Esophagus squamous epithelium (tissue), 5 donors: ENCODE measurements at regions not wholly inside any gene's neighbourhood (a gene's known extent, or its start where the extent isn't known, plus 50 kb on each side); places are given as distances from the start of the nearest gene placed in this dataset.

Experiments used
- DNase-seq: peaks from one replicate; lab custom pipeline; 2025; lab: John Stamatoyannopoulos, UW
- H3K27ac ChIP-seq, 4 donors: fragments of 200-600 bp; sonication (generic); one replicate each; pipeline ENCODE4 v1.5.1; 2016 to 2019; ENCODE audit warnings: mild to moderate bottlenecking in 1 of 4
- H3K27me3 ChIP-seq, 4 donors: fragments of 200-600 bp; sonication (generic); 1 replicate in 3 of 4; 2 replicates in 1 of 4; pipeline versions ENCODE4 v1.5.1 to v1.6.0; 2017 to 2021; ENCODE audit warnings: antibody characterized with exemption in 1 of 4
- H3K36me3 ChIP-seq, 3 donors: fragments of 200-600 bp; sonication (generic); one replicate each; pipeline ENCODE4 v1.5.1; 2016 to 2019
- H3K4me1 ChIP-seq, 3 donors: fragments of 200-600 bp; sonication (generic); one replicate each; pipeline ENCODE4 v1.5.1; 2017 to 2019
- H3K4me3 ChIP-seq, 4 donors: fragments of 200-600 bp; sonication (generic); 1 replicate in 3 of 4; 2 replicates in 1 of 4; pipeline ENCODE4 v1.5.1; 2016 to 2019; ENCODE audit warnings: mild to moderate bottlenecking in 2 of 4, moderate library complexity in 1 of 4
- H3K9me3 ChIP-seq, 3 donors: fragments of 200-600 bp; sonication (generic); one replicate each; pipeline ENCODE4 v1.5.1; 2016 to 2019
- POLR2A ChIP-seq, 4 donors: fragments of 450-650 bp; IDR thresholded peaks; one replicate each; pipeline ENCODE4 v1.6.1; 2017; ENCODE audit warnings: antibody characterized with exemption in 4 of 4, mild to moderate bottlenecking in 4 of 4, moderate library complexity in 3 of 4
- WGBS, 2 donors: methylation state at CpG; one replicate each; pipeline ENCODE4 v1.1.5; 2018; 5-methylcytosine and 5-hydroxymethylcytosine counted together
- intact Hi-C: fragments of 100-400 bp; cut with DNase I; formaldehyde crosslinking; loops from one replicate; pipeline ENCODE4 v1.15.0; 2022
- TF ChIP-seq, protein P1 (sequence below), 6 experiments: fragments of 450-650 bp in 4 of 6; fragments of 200-600 bp in 2 of 6; sonication (generic) in 2 of 6; IDR thresholded peaks; one replicate each; pipeline ENCODE4 v1.5.1; 2016 to 2019; ENCODE audit warnings: antibody characterized with exemption in 6 of 6, mild to moderate bottlenecking in 4 of 6, moderate library complexity in 4 of 6
- donor health status: DM: yes; HTN: yes; CAD: no.

- no peak overlapping the region for H3K27ac ChIP-seq
- WGBS, 2 donors, result 38 to 47% methylated on average over 2 of the region's 2 CpGs
- H3K27me3 ChIP-seq, result peaks cover 0 to 9% (median 0%) of the 10 kb centered on the region in 4 donors
- no peak for DNase-seq
- H3K4me3 ChIP-seq, result no peak overlapping the region
- no peaks in the 10 kb centered on the region for H3K4me1 ChIP-seq
- H3K9me3 ChIP-seq, result no peaks in the 10 kb centered on the region
- intact Hi-C loops, result no loop called here
- TF ChIP-seq, protein P1, sequence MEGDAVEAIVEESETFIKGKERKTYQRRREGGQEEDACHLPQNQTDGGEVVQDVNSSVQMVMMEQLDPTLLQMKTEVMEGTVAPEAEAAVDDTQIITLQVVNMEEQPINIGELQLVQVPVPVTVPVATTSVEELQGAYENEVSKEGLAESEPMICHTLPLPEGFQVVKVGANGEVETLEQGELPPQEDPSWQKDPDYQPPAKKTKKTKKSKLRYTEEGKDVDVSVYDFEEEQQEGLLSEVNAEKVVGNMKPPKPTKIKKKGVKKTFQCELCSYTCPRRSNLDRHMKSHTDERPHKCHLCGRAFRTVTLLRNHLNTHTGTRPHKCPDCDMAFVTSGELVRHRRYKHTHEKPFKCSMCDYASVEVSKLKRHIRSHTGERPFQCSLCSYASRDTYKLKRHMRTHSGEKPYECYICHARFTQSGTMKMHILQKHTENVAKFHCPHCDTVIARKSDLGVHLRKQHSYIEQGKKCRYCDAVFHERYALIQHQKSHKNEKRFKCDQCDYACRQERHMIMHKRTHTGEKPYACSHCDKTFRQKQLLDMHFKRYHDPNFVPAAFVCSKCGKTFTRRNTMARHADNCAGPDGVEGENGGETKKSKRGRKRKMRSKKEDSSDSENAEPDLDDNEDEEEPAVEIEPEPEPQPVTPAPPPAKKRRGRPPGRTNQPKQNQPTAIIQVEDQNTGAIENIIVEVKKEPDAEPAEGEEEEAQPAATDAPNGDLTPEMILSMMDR (IDR thresholded peaks at IDR 0.05), result no peak
- no peak for TF ChIP-seq POLR2A (IDR thresholded peaks at IDR 0.05)
- H3K36me3 ChIP-seq, result no peaks in the 10 kb centered on the region
Observed at GRCh38 chr1:61012341-61012761, 70.0 kb upstream of the NFIA start.

- Histone ChIP-seq H3K4me1 (no peaks in the 10 kb centered on the region), H3K27ac (no peak overlapping the region), H3K4me3 (no peak overlapping the region), H3K27me3 (peaks cover 0 to 8% (median 0%) of the 10 kb centered on the region in 4 donors), H3K9me3 (no peaks in the 10 kb centered on the region), H3K36me3 (no peaks in the 10 kb centered on the region)
- intact Hi-C loops, result no loop called here
- no peak for DNase-seq
- WGBS, 2 donors, result 77 to 82% methylated on average over 11 of the region's 11 CpGs
- TF ChIP-seq POLR2A (IDR thresholded peaks at IDR 0.05), result no peak
Observed at GRCh38 chr1:61011561-61012263, 70.6 kb upstream of the NFIA start.

GRCh38 chr1:61007534-61008364 lies 74.6 kb upstream of the NFIA start:
- TF ChIP-seq, protein P1 (IDR thresholded peaks at IDR 0.05), result no peak
- TF ChIP-seq POLR2A (IDR thresholded peaks at IDR 0.05), result no peak
- intact Hi-C loops, result no loop called here
- H3K27ac ChIP-seq, result no peak overlapping the region
- WGBS, 2 donors, result 85 to 86% methylated on average over 4 to 5 of the region's 5 CpGs
- H3K36me3 ChIP-seq, result no peaks in the 10 kb centered on the region
- no peak for DNase-seq
- peaks cover 0 to 14% (median 0%) of the 10 kb centered on the region in 3 donors for H3K4me1 ChIP-seq
- H3K9me3 ChIP-seq, result no peaks in the 10 kb centered on the region
- H3K27me3 ChIP-seq, result no peaks in the 10 kb centered on the region
- no peak overlapping the region for H3K4me3 ChIP-seq

DNA sequence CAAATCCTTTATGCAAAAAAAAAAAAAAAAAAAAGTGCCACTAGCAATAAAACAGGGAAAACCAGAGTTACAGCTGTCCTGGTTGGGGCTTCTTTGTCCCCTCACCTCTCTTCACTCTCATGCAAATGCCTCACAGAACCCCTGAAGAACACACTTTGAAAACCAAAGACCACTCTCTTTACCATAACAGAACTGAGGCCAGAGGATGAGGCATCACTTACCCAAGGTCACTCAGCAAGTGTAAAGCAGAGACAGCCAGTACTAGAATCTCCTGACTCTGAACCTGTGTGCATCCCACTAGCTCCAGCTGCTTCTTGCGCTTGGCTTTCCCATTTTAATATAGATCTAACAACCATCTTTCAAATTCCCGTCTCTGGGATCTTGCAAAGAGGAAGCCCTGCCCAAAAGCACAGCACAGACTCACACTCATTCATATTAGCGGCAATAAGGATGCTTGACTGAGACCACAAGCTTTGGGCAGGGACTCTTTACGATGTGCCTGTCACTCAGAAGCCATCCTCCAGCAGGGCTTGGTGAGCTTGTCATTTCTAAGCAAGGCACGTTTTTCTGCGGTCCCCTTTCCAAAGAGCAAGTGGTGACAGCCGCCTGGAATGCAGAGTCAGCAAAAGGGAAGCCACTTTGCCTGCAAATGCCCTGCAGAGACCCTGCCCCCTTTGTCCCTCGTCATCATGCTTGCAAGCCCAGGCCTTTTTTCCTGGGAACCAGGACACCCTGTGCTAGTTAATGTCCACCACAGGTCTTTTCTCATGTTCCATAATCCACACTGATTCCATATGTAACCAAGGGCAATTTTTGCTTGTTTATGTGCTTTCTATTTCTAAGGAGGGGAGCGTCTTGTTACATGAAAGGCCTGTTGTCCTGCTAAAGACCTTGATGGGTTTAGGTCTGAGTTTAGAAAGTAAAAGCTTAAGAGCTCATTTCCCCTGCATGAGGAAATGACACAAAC lies 76.5 kb upstream of the NFIA start:
- Histone ChIP-seq H3K4me1 (peaks cover 0 to 14% (median 0%) of the 10 kb centered on the region in 3 donors), H3K9me3 (no peaks in the 10 kb centered on the region), H3K36me3 (no peaks in the 10 kb centered on the region), H3K4me3 (no peak overlapping the region), H3K27ac (no peak overlapping the region), H3K27me3 (no peaks in the 10 kb centered on the region)
- no peak for DNase-seq
- TF ChIP-seq, protein P1 (IDR thresholded peaks at IDR 0.05), result no peak
- TF ChIP-seq POLR2A (IDR thresholded peaks at IDR 0.05), result no peak
- intact Hi-C loops, result no loop called here
- WGBS, 2 donors, result 72 to 73% methylated on average over 8 to 9 of the region's 9 CpGs

DNA sequence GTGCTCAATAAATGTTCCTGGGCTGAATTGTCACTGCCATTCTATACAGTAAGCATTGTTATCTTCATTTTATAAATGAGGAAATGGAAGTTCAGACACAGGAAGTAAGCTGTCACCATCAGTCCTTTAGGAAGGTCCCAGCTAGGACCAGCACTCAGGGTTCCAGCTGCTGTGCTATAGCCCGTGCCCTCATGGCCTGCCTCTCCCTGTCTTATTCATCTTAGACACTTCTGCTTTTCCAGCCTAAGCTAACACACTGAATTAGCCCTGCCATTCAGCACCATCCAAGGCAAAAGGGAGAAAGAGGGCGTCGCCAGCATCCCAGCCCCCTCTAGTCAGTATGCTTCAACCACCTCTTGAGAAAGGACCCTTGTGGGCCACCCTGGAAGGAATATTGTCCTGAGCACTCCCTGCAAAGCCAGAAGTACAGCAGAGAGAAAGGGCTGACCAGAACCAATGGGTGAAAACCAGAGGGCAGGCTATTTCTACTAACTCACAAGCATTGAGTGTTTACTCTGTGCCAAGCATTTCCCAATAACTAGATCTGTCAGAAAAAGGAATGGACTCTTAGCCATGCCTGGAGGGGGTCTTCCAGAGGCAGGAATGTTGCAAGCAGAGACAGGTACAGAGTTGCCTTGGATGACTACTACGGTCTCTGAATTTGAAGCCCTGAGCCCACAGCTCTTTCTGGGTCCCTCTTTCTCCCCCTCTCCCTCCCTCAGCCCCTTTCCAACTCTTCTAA lies 77.9 kb upstream of the NFIA start:
- Histone ChIP-seq H3K9me3 (no peaks in the 10 kb centered on the region), H3K27ac (no peak overlapping the region), H3K4me3 (no peak overlapping the region), H3K4me1 (peaks cover 0 to 14% (median 0%) of the 10 kb centered on the region in 3 donors), H3K36me3 (no peaks in the 10 kb centered on the region), H3K27me3 (no peaks in the 10 kb centered on the region)
- no peak for TF ChIP-seq POLR2A (IDR thresholded peaks at IDR 0.05)
- TF ChIP-seq, protein P1 (IDR thresholded peaks at IDR 0.05), result no peak
- 24 to 32% methylated on average over 3 of the region's 4 CpGs for WGBS, 2 donors
- intact Hi-C loops, result no loop called here
- no peak for DNase-seq
